ENCODE measurements at regions not wholly inside any gene's neighbourhood (a gene's known extent, or its start where the extent isn't known, plus 50 kb on each side); places are given as distances from the start of the nearest gene placed in this dataset.

GRCh38 chr4:101415962-101416361 is 68.6 kb upstream of the PPP3CA start:
- TF ChIP-seq HDAC2 (IDR thresholded peaks at IDR 0.05) (no peak), RCOR1 (IDR thresholded peaks at IDR 0.05; ENCODE audit: low read depth, low read length) (no peak)
